H1 (cell line): ENCODE measurements at regions not wholly inside any gene's neighbourhood (a gene's known extent, or its start where the extent isn't known, plus 50 kb on each side); places are given as distances from the start of the nearest gene placed in this dataset.

Experiments used
- CTCF ChIA-PET: fragments of 300-600 bp; sonication (Branson Sonifier 250); formaldehyde crosslinking; loops from one replicate; lab custom pipeline; 2021; ENCODE audit not compliant: partially characterized antibody; lab: Charles Lee
- POLR2A ChIA-PET: fragments of 300-600 bp; sonication (Branson Sonifier 250); formaldehyde crosslinking; loops from one replicate; lab custom pipeline; 2021; ENCODE audit warnings: inconsistent platforms; ENCODE audit not compliant: partially characterized antibody; lab: Charles Lee
- DNase-seq, 2 experiments: peaks; one replicate each; pipeline versions ENCODE4 v3.0.0 to v3.0.0-alpha.2; 2010 to 2022; ENCODE audit warnings: low spot score in 2 of 2, low read depth in 1 of 2, mixed read lengths in 1 of 2
- FAIRE-seq: peaks from 2 replicates; lab custom pipeline; 2011; peaks lifted over from hg19 to GRCh38; lab: Jason Lieb, UNC
- H2AFZ ChIP-seq: 2 replicates; pipeline ENCODE4 v1.8.1; 2012; ENCODE audit warnings: low read length, inconsistent platforms
- H2AK5ac ChIP-seq: 2 replicates; pipeline ENCODE4 v1.6.1; 2013; ENCODE audit warnings: low read depth, low read length
- H2BK120ac ChIP-seq: replicated peaks from 2 replicates; pipeline ENCODE3; 2013; ENCODE audit warnings: low read depth, low read length, inconsistent platforms
- H2BK12ac ChIP-seq: 2 replicates; pipeline ENCODE4 v1.6.1; 2013; ENCODE audit warnings: low read depth, low read length
- H2BK15ac ChIP-seq: 2 replicates; pipeline ENCODE4 v1.6.1; 2013; ENCODE audit warnings: low read length
- H2BK20ac ChIP-seq: 2 replicates; pipeline ENCODE4 v1.6.1; 2013; ENCODE audit warnings: low read length
- H2BK5ac ChIP-seq: 2 replicates; pipeline ENCODE4 v1.6.1; 2013; ENCODE audit warnings: low read depth, low read length
- H3K14ac ChIP-seq: 2 replicates; pipeline ENCODE4 v1.6.1; 2013; ENCODE audit warnings: inconsistent platforms; ENCODE audit not compliant: insufficient read length
- H3K18ac ChIP-seq: 2 replicates; pipeline ENCODE4 v1.6.1; 2013; ENCODE audit warnings: low read length; ENCODE audit errors: extremely low read depth
- H3K23ac ChIP-seq: 2 replicates; pipeline ENCODE4 v1.6.1; 2013; ENCODE audit warnings: inconsistent platforms; ENCODE audit not compliant: insufficient read length
- H3K23me2 ChIP-seq: 2 replicates; pipeline ENCODE4 v1.6.1; 2013; ENCODE audit warnings: low read depth, low read length
- H3K27ac ChIP-seq: 2 replicates; pipeline ENCODE4 v1.6.1; 2011; ENCODE audit warnings: low read depth, low read length, inconsistent platforms
- H3K27me3 ChIP-seq, 4 experiments: replicated peaks in 1 of 4; 1 replicate in 1 of 4; 2 replicates in 3 of 4; pipeline versions ENCODE4 v1.6.1 to v1.8.1; 2011 to 2013; ENCODE audit warnings: low read length in 3 of 4, mild to moderate bottlenecking in 3 of 4, inconsistent platforms in 2 of 4, mixed read lengths in 2 of 4, moderate library complexity in 1 of 4; ENCODE audit not compliant: control insufficient read depth in 3 of 4, insufficient read depth in 3 of 4; ENCODE audit errors: extremely low read depth in 1 of 4
- H3K36me3 ChIP-seq, 4 experiments: 2 replicates each; pipeline versions ENCODE4 v1.6.1 to v1.8.1; 2011 to 2013; ENCODE audit warnings: mild to moderate bottlenecking in 4 of 4, low read length in 3 of 4, moderate library complexity in 2 of 4, control low read depth in 1 of 4, inconsistent platforms in 1 of 4; ENCODE audit not compliant: insufficient read depth in 4 of 4, control insufficient read depth in 2 of 4
- H3K4ac ChIP-seq: replicated peaks from 2 replicates; pipeline ENCODE3; 2013; ENCODE audit warnings: low read length, low read depth, mixed read lengths, inconsistent platforms; ENCODE audit not compliant: insufficient read length
- H3K4me1 ChIP-seq, 4 experiments: replicated peaks in 1 of 4; 1 replicate in 1 of 4; 2 replicates in 3 of 4; pipeline versions ENCODE4 v1.6.1 to v1.8.1; 2011 to 2013; ENCODE audit warnings: low read length in 3 of 4, inconsistent platforms in 2 of 4, mixed read lengths in 1 of 4; ENCODE audit not compliant: insufficient read depth in 4 of 4, control insufficient read depth in 3 of 4
- H3K4me2 ChIP-seq, 2 experiments: 2 replicates each; pipeline versions ENCODE4 v1.6.1 to v1.8.1; 2011 to 2013; ENCODE audit warnings: low read depth in 2 of 2, low read length in 2 of 2, control low read depth in 1 of 2, inconsistent platforms in 1 of 2, mild to moderate bottlenecking in 1 of 2; ENCODE audit not compliant: insufficient read depth in 1 of 2
- H3K4me3 ChIP-seq, 4 experiments: fragments of 200-600, 300-600 bp in 1 of 4; sonication (generic), shearing (Covaris generic), sonication (Bioruptor Twin) in 1 of 4; 2 replicates each; pipeline versions ENCODE4 v1.5.1 to v1.8.1; 2011 to 2016; ENCODE audit warnings: low read length in 4 of 4, low read depth in 3 of 4, control low read depth in 2 of 4, inconsistent platforms in 2 of 4, mild to moderate bottlenecking in 2 of 4, mixed read lengths in 1 of 4, moderate library complexity in 1 of 4; ENCODE audit not compliant: insufficient read depth in 2 of 4; ENCODE audit errors: extremely low read depth in 1 of 4
- H3K56ac ChIP-seq: replicated peaks from 2 replicates; pipeline ENCODE3; 2013; ENCODE audit warnings: low read depth, mild to moderate bottlenecking, mixed read lengths, low read length, inconsistent platforms; ENCODE audit not compliant: insufficient read length
- H3K79me1 ChIP-seq: 2 replicates; pipeline ENCODE4 v1.6.1; 2013; ENCODE audit warnings: low read depth, low read length, control low read depth
- H3K79me2 ChIP-seq, 2 experiments: 2 replicates each; pipeline versions ENCODE4 v1.6.1 to v1.8.1; 2012 to 2013; ENCODE audit warnings: low read length in 2 of 2, mild to moderate bottlenecking in 2 of 2, inconsistent platforms in 1 of 2; ENCODE audit not compliant: insufficient read depth in 2 of 2, control insufficient read depth in 1 of 2
- H3K9ac ChIP-seq, 4 experiments: replicated peaks in 1 of 4; 1 replicate in 1 of 4; 2 replicates in 3 of 4; pipeline versions ENCODE4 v1.6.1 to v1.8.1; 2011 to 2013; ENCODE audit warnings: low read depth in 3 of 4, low read length in 3 of 4, control low read depth in 2 of 4, mild to moderate bottlenecking in 2 of 4, moderate library complexity in 2 of 4, inconsistent platforms in 1 of 4; ENCODE audit errors: extremely low read depth in 1 of 4
- H3K9me3 ChIP-seq, 2 experiments: 2 replicates each; pipeline versions ENCODE4 v1.6.1 to v1.8.1; 2012 to 2013; ENCODE audit warnings: mild to moderate bottlenecking in 2 of 2, moderate library complexity in 2 of 2, control low read depth in 1 of 2, inconsistent platforms in 1 of 2, low read depth in 1 of 2, low read length in 1 of 2, mixed read lengths in 1 of 2; ENCODE audit not compliant: insufficient read depth in 2 of 2
- H4K20me1 ChIP-seq, 2 experiments: replicated peaks in 1 of 2; 2 replicates each; pipeline versions ENCODE3 to v1.8.1; 2011 to 2013; ENCODE audit warnings: inconsistent platforms in 2 of 2, low read length in 2 of 2, mild to moderate bottlenecking in 1 of 2; ENCODE audit not compliant: insufficient read depth in 2 of 2, control insufficient read depth in 1 of 2
- H4K5ac ChIP-seq: 2 replicates; pipeline ENCODE4 v1.6.1; 2013; ENCODE audit warnings: low read length, low read depth, mixed read lengths, inconsistent platforms; ENCODE audit not compliant: insufficient read length
- H4K8ac ChIP-seq: 2 replicates; pipeline ENCODE4 v1.8.0; 2013; ENCODE audit warnings: mild to moderate bottlenecking, moderate library complexity, low read length, inconsistent platforms; ENCODE audit not compliant: insufficient read depth; ENCODE audit errors: extremely low read depth
- H4K91ac ChIP-seq: replicated peaks from 2 replicates; pipeline ENCODE3; 2013; ENCODE audit warnings: low read length, mixed read lengths, inconsistent platforms; ENCODE audit not compliant: insufficient read length
- CBX8 ChIP-seq: fragments of 300-800, 300-1000 bp; sonication (generic); IDR thresholded peaks from 2 replicates; pipeline ENCODE4 v1.7.1; 2016; ENCODE audit warnings: low read depth, low read length, borderline replicate concordance
- EP300 ChIP-seq, 2 experiments: IDR thresholded peaks; 1 replicate in 1 of 2; 2 replicates in 1 of 2; pipeline ENCODE4 v1.6.1; 2011 to 2012; ENCODE audit warnings: low read depth in 2 of 2, low read length in 2 of 2, mild to moderate bottlenecking in 2 of 2, borderline replicate concordance in 1 of 2, inconsistent platforms in 1 of 2, moderate library complexity in 1 of 2
- EZH2 ChIP-seq: fragments of 200-600 bp; sonication (generic); IDR thresholded peaks from 2 replicates; pipeline ENCODE4 v1.7.1; 2012; ENCODE audit warnings: low read depth, mild to moderate bottlenecking, moderate library complexity, low read length, inconsistent platforms; ENCODE audit not compliant: severe bottlenecking
- KDM4A ChIP-seq: IDR thresholded peaks from one replicate; pipeline ENCODE4 v1.7.1; 2012; ENCODE audit warnings: low read depth, mild to moderate bottlenecking, moderate library complexity, low read length, inconsistent platforms; ENCODE audit not compliant: severe bottlenecking
- POU5F1 ChIP-seq: IDR thresholded peaks from 2 replicates; pipeline ENCODE4 v1.6.1; 2011; ENCODE audit warnings: low read depth, mild to moderate bottlenecking, low read length, moderate library complexity
- SUZ12 ChIP-seq: fragments of 200-600 bp; sonication (generic); IDR thresholded peaks from 2 replicates; pipeline ENCODE4 v1.6.1; 2012; ENCODE audit warnings: mild to moderate bottlenecking, inconsistent platforms, low read length, moderate library complexity, mixed read lengths
- WGBS, 2 experiments: shearing (Covaris generic) in 1 of 2; methylation state at CpG; one replicate each; pipeline versions ENCODE4 v1.1.6 to v1.1.7; 2013 to 2015; ENCODE audit warnings: low lambda C conversion rate in 2 of 2, mixed read lengths in 2 of 2, inconsistent platforms in 1 of 2, low coverage in 1 of 2, missing lambda C conversion rate in 1 of 2; ENCODE audit not compliant: insufficient replicate concordance in 2 of 2, insufficient coverage in 1 of 2, insufficient read length in 1 of 2; ENCODE audit errors: extremely low coverage in 1 of 2, missing lambda C conversion rate in 1 of 2; 5-methylcytosine and 5-hydroxymethylcytosine counted together
- TF ChIP-seq, protein P1 (sequence below): IDR thresholded peaks from 2 replicates; pipeline ENCODE4 v1.6.1; 2012; ENCODE audit warnings: inconsistent platforms

DNA sequence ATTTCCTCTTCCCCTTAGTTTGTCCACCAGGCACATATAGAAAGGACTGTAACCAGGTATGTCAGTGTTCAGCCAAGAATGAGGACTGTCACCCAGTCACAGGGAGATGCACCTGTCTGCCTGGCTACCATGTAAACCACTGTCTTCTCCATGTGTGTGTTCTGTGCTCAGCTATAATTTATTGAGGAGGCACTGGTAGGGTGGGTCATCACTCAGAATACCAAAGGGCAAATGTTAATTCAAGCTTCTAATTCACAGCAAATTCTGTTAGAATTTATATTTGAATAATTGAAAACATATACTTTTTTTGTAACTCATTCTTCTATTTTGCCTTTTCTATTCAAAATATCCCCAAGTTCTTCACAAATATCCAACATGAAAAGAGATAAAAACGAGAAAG, 780.4 kb downstream of the MECOM start:
- Histone ChIP-seq H3K23me2 (no peaks in the 10 kb centered on the region), H3K27ac (no peak overlapping the region), H2AFZ (no peak overlapping the region), H3K9ac (no peak overlapping the region), H2BK12ac (no peak overlapping the region), H4K91ac (no peak overlapping the region), H3K4ac (no peak overlapping the region), H2AK5ac (no peak overlapping the region), H3K18ac (no peak overlapping the region), H3K79me2 (no peaks in the 10 kb centered on the region), H3K9me3 (no peaks in the 10 kb centered on the region), H2BK120ac (no peak overlapping the region), H2BK20ac (no peak overlapping the region), H3K27me3 (no peaks in the 10 kb centered on the region), H3K36me3 (no peaks in the 10 kb centered on the region), H2BK15ac (no peak overlapping the region), H3K4me1 (peaks cover 0 to 2% (median 0%) of the 10 kb centered on the region in 4 experiments; a peak in 3 of 7 replicates), H3K56ac (no peak overlapping the region), H4K20me1 (no peaks in the 10 kb centered on the region), H3K23ac (no peak overlapping the region), H2BK5ac (no peak overlapping the region), H4K5ac (no peak overlapping the region), H4K8ac (no peak overlapping the region), H3K79me1 (no peaks in the 10 kb centered on the region), H3K14ac (no peak overlapping the region), H3K4me3 (no peak overlapping the region), H3K4me2 (no peak overlapping the region)
- no peak for DNase-seq
- ChIA-PET CTCF (interaction anchor here (0.7 to 3.5 kb wide), 4 partner anchors 18 to 819 kb away, joined by 3 to 16 read pairs (median 6); no protein-coding TSS in a partner anchor), POLR2A (no interaction called here)
- WGBS, 2 experiments, result 67% methylated on average over 1 of the region's 1 CpG; no CpG with 5 or more reads in 1 of the 2 experiments
- no peak for FAIRE-seq
- TF ChIP-seq, protein P1, sequence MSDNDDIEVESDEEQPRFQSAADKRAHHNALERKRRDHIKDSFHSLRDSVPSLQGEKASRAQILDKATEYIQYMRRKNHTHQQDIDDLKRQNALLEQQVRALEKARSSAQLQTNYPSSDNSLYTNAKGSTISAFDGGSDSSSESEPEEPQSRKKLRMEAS, result no peak
- no peak for TF ChIP-seq EZH2
- TF ChIP-seq CBX8, result no peak
- TF ChIP-seq SUZ12, result no peak
- no peak for TF ChIP-seq KDM4A
- TF ChIP-seq POU5F1, result no peak
- TF ChIP-seq EP300 (IDR thresholded peaks at IDR 0.05; ENCODE audit: borderline replicate concordance in 1 of 2, low read depth in 2 of 2, low read length in 2 of 2), result no peak
